Heart left ventricle (tissue), 16 donors: ENCODE measurements at regions not wholly inside any gene's neighbourhood (a gene's known extent, or its start where the extent isn't known, plus 50 kb on each side); places are given as distances from the start of the nearest gene placed in this dataset.

Source experiments
- ATAC-seq, 4 donors: fragments of 200-7000 bp; cut with Tn5 transposase; one replicate each; pipeline ENCODE4 v1.9.1; 2020 to 2022; ENCODE audit warnings: moderate library complexity in 4 of 4, mild to moderate bottlenecking in 3 of 4, moderate number of reproducible peaks in 1 of 4
- DNase-seq, 5 donors: peaks; one replicate each; pipeline ENCODE4 v3.0.0-alpha.2; 2020
- H3K27ac ChIP-seq, 12 donors: fragments of 200-600 bp; sonication (generic) in 4 of 12; one replicate each; pipeline versions ENCODE4 v1.5.0 to v1.8.0; 2016 to 2022; ENCODE audit warnings: mild to moderate bottlenecking in 2 of 12
- H3K27me3 ChIP-seq, 9 donors: fragments of 200-600 bp; sonication (generic) in 2 of 9; one replicate each; pipeline versions ENCODE4 v1.5.1 to v1.8.0; 2016 to 2022; ENCODE audit warnings: mild to moderate bottlenecking in 3 of 9
- H3K36me3 ChIP-seq, 9 donors: fragments of 200-600 bp; sonication (generic) in 2 of 9; one replicate each; pipeline versions ENCODE4 v1.5.0 to v1.8.0; 2018 to 2022; ENCODE audit warnings: mild to moderate bottlenecking in 2 of 9
- H3K4me1 ChIP-seq, 12 donors: fragments of 200-600 bp; sonication (generic) in 4 of 12; one replicate each; pipeline versions ENCODE4 v1.5.0 to v1.8.0; 2016 to 2022; ENCODE audit warnings: mild to moderate bottlenecking in 3 of 12
- H3K4me3 ChIP-seq, 12 donors: fragments of 200-600 bp; sonication (generic) in 4 of 12; one replicate each; pipeline versions ENCODE4 v1.5.0 to v1.8.0; 2017 to 2022; ENCODE audit warnings: mild to moderate bottlenecking in 9 of 12, moderate library complexity in 4 of 12
- H3K9me3 ChIP-seq, 12 donors: fragments of 200-600 bp; sonication (generic) in 4 of 12; one replicate each; pipeline versions ENCODE4 v1.5.0 to v1.8.0; 2016 to 2022; ENCODE audit warnings: mild to moderate bottlenecking in 1 of 12
- POLR2A ChIP-seq, 2 donors: fragments of 450-650 bp; IDR thresholded peaks; one replicate each; pipeline ENCODE4 v1.6.1; 2017; ENCODE audit warnings: antibody characterized with exemption in 2 of 2, mild to moderate bottlenecking in 2 of 2, moderate library complexity in 2 of 2
- WGBS, 4 donors: extraction: QIAGEN DNeasy Blood & Tissue Kit in 2 of 4; methylation state at CpG; one replicate each; pipeline versions ENCODE4 v1.1.5 to v1.1.7; 2013 to 2018; 5-methylcytosine and 5-hydroxymethylcytosine counted together
- intact Hi-C, 10 donors: fragments of 100-400 bp; cut with DNase I; formaldehyde crosslinking; loops; one replicate each; pipeline versions ENCODE4 v1.11.1 to v1.14.2; 2022
- TF ChIP-seq, protein P1 (sequence below), 12 donors: fragments of 200-600 bp; sonication (generic) in 4 of 12; IDR thresholded peaks; one replicate each; pipeline versions ENCODE4 v1.5.0 to v1.8.0; 2018 to 2022; ENCODE audit warnings: antibody characterized with exemption in 12 of 12, mild to moderate bottlenecking in 5 of 12
- donor health status: ischemic (EF 13 %, LVEDD 7.1; RV severe dilation, severe dysfunction).
- donor health status: healthy with polysubstance abuse.
- donor health status: DM: no; HTN: yes; CAD: no.
- donor health status: DM: no; HTN: no; CAD: no.
- donor health status: ischemic (EF 25% LVEDD 6.9; RV normal size, moderate dysfunction).
- donor health status: ischemic (EF 25% LVEDD 5.7; RV mildly dilated, moderate dysfunction).
- donor health status: healthy.
- donor health status: DM: yes; HTN: yes; CAD: no.
- donor health status: ischemic (EF 35%, LVEDD 5.7; RV mildly dilated, moderate dysfunction).
- donor health status: nonischemic (EF 11% LVEDD 7.7; RV severe dilation, severe dysfunction).
- donor health status: DM: yes; HTN: yes; CAD: no.
- donor health status: PGD.
- donor health status: ischemic (EF 29% LVEDD 5.4; RV normal size, mild dysfunction).
- donor health status: nonischemic (EF 23%, LVEDD 6.1; RV moderate dilation, normal function).

DNA sequence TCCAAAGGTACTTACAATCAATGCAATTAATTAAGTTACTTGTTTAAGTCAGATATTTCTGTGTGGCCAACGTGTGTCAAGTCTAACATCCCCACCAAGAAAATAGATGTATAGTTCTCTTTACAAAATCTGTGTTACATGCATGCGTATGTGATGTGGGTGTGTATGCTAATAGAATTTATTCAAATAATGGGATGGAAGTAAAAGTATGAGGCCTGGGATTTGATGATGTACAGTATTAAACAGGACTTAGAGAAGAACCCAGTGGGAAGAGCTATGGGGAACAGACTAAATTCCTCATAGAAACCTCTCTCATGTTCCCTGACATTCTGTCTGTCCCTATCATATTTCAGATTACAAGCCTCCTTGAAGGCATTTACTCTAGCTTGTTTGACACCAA, 72.5 kb downstream of the IFI44 start:
- no peak for ATAC-seq
- WGBS, 4 donors = 74 to 79% (median 77%) methylated on average over 2 of the region's 2 CpGs

DNA sequence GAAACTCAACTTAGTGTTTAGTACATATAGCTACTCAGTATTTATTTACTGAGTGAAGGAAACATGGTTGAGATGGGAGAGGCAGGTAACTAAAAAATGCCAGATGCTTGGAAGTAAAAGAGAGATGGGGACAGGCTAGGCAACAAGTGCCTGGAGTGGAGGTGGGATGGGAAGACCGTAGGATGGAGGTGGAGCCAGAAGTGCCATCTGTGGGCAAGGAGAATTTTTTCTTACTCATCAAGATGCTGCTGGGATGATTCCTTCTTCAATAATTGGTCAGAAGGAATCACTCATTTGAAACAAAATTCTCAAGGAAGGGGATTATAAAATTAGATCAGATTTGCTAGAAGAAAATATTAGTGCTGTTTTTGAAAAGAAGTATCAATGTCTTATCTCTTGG, 72.9 kb downstream of the IFI44 start:
- WGBS, 4 donors = 39 to 70% (median 40%) methylated on average over 1 of the region's 1 CpG
- no peaks in the 10 kb centered on the region for H3K27me3 ChIP-seq
- ATAC-seq (no peak), DNase-seq (no peak)
- H3K4me3 ChIP-seq = no peak overlapping the region
- intact Hi-C loops = no loop called here
- no peaks in the 10 kb centered on the region for H3K4me1 ChIP-seq
- TF ChIP-seq POLR2A (IDR thresholded peaks at IDR 0.05) = no peak
- TF ChIP-seq, protein P1, sequence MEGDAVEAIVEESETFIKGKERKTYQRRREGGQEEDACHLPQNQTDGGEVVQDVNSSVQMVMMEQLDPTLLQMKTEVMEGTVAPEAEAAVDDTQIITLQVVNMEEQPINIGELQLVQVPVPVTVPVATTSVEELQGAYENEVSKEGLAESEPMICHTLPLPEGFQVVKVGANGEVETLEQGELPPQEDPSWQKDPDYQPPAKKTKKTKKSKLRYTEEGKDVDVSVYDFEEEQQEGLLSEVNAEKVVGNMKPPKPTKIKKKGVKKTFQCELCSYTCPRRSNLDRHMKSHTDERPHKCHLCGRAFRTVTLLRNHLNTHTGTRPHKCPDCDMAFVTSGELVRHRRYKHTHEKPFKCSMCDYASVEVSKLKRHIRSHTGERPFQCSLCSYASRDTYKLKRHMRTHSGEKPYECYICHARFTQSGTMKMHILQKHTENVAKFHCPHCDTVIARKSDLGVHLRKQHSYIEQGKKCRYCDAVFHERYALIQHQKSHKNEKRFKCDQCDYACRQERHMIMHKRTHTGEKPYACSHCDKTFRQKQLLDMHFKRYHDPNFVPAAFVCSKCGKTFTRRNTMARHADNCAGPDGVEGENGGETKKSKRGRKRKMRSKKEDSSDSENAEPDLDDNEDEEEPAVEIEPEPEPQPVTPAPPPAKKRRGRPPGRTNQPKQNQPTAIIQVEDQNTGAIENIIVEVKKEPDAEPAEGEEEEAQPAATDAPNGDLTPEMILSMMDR (IDR thresholded peaks at IDR 0.05) = no peak
- H3K27ac ChIP-seq = no peak overlapping the region
- H3K9me3 ChIP-seq = no peaks in the 10 kb centered on the region
- H3K36me3 ChIP-seq = no peaks in the 10 kb centered on the region

More for the DNA sequence above, 72.5 kb downstream of the IFI44 start:
- DNase-seq = no peak
- intact Hi-C loops = no loop called here
- H3K27me3 ChIP-seq = no peaks in the 10 kb centered on the region
- no peaks in the 10 kb centered on the region for H3K9me3 ChIP-seq
- no peak overlapping the region for H3K27ac ChIP-seq
- no peak overlapping the region for H3K4me3 ChIP-seq
- H3K4me1 ChIP-seq = no peaks in the 10 kb centered on the region
- TF ChIP-seq, protein P1 (IDR thresholded peaks at IDR 0.05) = no peak
- no peak for TF ChIP-seq POLR2A (IDR thresholded peaks at IDR 0.05)
- no peaks in the 10 kb centered on the region for H3K36me3 ChIP-seq

DNA sequence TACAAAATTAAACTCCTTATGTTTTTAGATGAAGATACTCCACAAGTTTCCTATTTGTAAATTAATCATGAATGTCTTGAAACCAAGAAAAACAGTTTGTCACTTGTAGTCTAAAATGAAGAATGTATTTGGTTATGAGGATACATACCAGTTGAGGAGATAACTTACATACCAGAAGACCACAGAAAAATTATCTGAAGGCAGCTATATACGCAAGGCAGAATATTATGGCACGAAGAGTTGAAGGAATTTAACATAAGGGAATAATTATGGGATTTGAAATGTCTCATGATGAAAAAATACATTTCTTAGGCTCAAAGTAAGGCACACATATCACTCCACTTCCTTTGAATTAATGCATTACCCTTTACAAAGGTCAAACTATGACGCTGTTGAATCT, 73.3 kb downstream of the IFI44 start:
- H3K36me3 ChIP-seq = no peaks in the 10 kb centered on the region
- intact Hi-C loops = no loop called here
- no peak overlapping the region for H3K27ac ChIP-seq
- DNase-seq = no peak
- ATAC-seq = no peak
- H3K4me1 ChIP-seq = no peaks in the 10 kb centered on the region
- H3K27me3 ChIP-seq = no peaks in the 10 kb centered on the region
- no peak for TF ChIP-seq POLR2A (IDR thresholded peaks at IDR 0.05)
- TF ChIP-seq, protein P1 (IDR thresholded peaks at IDR 0.05) = no peak
- 75 to 85% (median 77%) methylated on average over 3 of the region's 3 CpGs for WGBS, 4 donors
- no peak overlapping the region for H3K4me3 ChIP-seq
- H3K9me3 ChIP-seq = no peaks in the 10 kb centered on the region

DNA sequence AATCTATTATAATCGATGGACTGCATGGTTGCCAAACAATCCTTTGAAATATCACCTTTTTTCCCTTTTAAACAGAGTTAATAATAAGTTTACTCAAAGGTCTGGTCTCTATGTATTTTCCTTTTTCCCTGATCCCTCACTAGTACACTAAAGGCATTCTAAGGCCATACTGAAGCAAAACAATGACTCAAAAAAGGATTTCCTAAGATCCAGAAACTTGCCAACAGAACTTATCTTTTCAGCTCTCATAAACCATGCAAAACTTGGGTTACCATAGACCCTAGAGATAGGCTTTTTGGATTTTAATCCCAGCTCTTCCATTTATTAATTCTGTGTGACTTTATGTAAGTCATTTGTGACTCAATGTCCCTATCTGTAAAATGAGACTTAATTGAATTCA, 77.1 kb downstream of the IFI44 start:
- intact Hi-C loops = no loop called here
- H3K27me3 ChIP-seq = peaks cover 0 to 6% (median 0%) of the 10 kb centered on the region in 9 donors
- no peaks in the 10 kb centered on the region for H3K4me1 ChIP-seq
- no peaks in the 10 kb centered on the region for H3K9me3 ChIP-seq
- no peak for TF ChIP-seq POLR2A (IDR thresholded peaks at IDR 0.05)
- TF ChIP-seq, protein P1 (IDR thresholded peaks at IDR 0.05) = no peak
- no peaks in the 10 kb centered on the region for H3K36me3 ChIP-seq
- no peak overlapping the region for H3K4me3 ChIP-seq
- DNase-seq (no peak), ATAC-seq (no peak)
- no peak overlapping the region for H3K27ac ChIP-seq
- WGBS, 4 donors = 59 to 69% (median 68%) methylated on average over 1 of the region's 1 CpG
